ENCODE measurements at regions not wholly inside any gene's neighbourhood (a gene's known extent, or its start where the extent isn't known, plus 50 kb on each side); places are given as distances from the start of the nearest gene placed in this dataset.

DNA sequence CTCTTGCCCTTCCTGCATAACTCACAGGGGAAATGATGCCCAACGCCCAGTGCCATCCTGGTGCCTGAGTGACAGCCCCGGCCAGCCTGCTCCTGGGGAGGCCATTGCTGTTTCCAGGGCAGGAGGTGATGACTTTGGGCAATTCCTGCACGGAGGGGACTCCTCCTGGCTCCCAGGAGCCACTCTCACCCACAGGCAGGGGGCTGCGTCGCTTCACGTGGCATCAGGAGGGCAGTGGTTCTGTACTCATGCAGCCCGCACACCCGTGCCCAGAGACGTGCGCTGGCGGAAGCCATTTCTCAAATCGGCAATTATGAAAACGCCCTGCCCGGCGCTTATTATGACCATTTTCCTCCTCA lies 272.3 kb downstream of the CTTN start:
- H3K9me3 ChIP-seq (ENCODE audit: control insufficient read depth, insufficient read depth, low read depth, low read length), result no peaks in the 10 kb centered on the region

GRCh38 chr11:70671083-70671482 lies 272.8 kb downstream of the CTTN start:
- no peaks in the 10 kb centered on the region for H3K79me2 ChIP-seq (ENCODE audit: control insufficient read depth, insufficient read depth, low read length)

More for the DNA sequence above, 272.3 kb downstream of the CTTN start:
- no peak for TF ChIP-seq EZH2 (IDR thresholded peaks at IDR 0.05; ENCODE audit: low read length, missing control alignments)
- TF ChIP-seq, protein P1, sequence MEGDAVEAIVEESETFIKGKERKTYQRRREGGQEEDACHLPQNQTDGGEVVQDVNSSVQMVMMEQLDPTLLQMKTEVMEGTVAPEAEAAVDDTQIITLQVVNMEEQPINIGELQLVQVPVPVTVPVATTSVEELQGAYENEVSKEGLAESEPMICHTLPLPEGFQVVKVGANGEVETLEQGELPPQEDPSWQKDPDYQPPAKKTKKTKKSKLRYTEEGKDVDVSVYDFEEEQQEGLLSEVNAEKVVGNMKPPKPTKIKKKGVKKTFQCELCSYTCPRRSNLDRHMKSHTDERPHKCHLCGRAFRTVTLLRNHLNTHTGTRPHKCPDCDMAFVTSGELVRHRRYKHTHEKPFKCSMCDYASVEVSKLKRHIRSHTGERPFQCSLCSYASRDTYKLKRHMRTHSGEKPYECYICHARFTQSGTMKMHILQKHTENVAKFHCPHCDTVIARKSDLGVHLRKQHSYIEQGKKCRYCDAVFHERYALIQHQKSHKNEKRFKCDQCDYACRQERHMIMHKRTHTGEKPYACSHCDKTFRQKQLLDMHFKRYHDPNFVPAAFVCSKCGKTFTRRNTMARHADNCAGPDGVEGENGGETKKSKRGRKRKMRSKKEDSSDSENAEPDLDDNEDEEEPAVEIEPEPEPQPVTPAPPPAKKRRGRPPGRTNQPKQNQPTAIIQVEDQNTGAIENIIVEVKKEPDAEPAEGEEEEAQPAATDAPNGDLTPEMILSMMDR (conservative IDR thresholded peaks at IDR 0.05 in 1 of 2, IDR thresholded peaks at IDR 0.05 in 1 of 2; ENCODE audit: low read depth in 1 of 2, low read length in 2 of 2), result no peak
- Histone ChIP-seq H2AFZ (ENCODE audit: low read length) (no peak overlapping the region), H3K36me3 (ENCODE audit: control insufficient read depth, insufficient read depth, low read length) (no peaks in the 10 kb centered on the region), H3K4me1 (ENCODE audit: control insufficient read depth, extremely low read depth, insufficient read depth, low read length) (no peaks in the 10 kb centered on the region), H4K20me1 (ENCODE audit: control insufficient read depth, extremely low read depth, insufficient read depth, low read length) (no peaks in the 10 kb centered on the region), H3K4me3 (replicated peaks in 1 of 4; ENCODE audit: control extremely low read depth in 1 of 4, insufficient read depth in 1 of 4, low read depth in 3 of 4, low read length in 4 of 4) (no peak overlapping the region), H3K27me3 (ENCODE audit: control insufficient read depth, insufficient read depth, low read length) (no peaks in the 10 kb centered on the region), H3K4me2 (ENCODE audit: extremely low read depth, insufficient read depth, low read length) (no peak overlapping the region), H3K79me2 (ENCODE audit: control insufficient read depth, insufficient read depth, low read length) (no peaks in the 10 kb centered on the region), H3K9ac (ENCODE audit: insufficient read depth, low read length) (no peak overlapping the region), H3K27ac (ENCODE audit: insufficient read depth, low read length) (no peak overlapping the region)
- no peak for DNase-seq (ENCODE audit: low read depth in 2 of 2)

GRCh38 chr11:70671611-70672010 lies 273.3 kb downstream of the CTTN start:
- DNase-seq (ENCODE audit: low read depth in 2 of 2), result no peak
- no peak for TF ChIP-seq EZH2 (IDR thresholded peaks at IDR 0.05; ENCODE audit: low read length, missing control alignments)
- TF ChIP-seq, protein P1 (conservative IDR thresholded peaks at IDR 0.05 in 1 of 2, IDR thresholded peaks at IDR 0.05 in 1 of 2; ENCODE audit: low read depth in 1 of 2, low read length in 2 of 2), result no peak

More at GRCh38 chr11:70671083-70671482, 272.8 kb downstream of the CTTN start:
- Histone ChIP-seq H3K9ac (ENCODE audit: insufficient read depth, low read length) (no peak overlapping the region), H3K4me2 (ENCODE audit: extremely low read depth, insufficient read depth, low read length) (no peak overlapping the region), H3K4me1 (ENCODE audit: control insufficient read depth, extremely low read depth, insufficient read depth, low read length) (no peaks in the 10 kb centered on the region), H4K20me1 (ENCODE audit: control insufficient read depth, extremely low read depth, insufficient read depth, low read length) (no peaks in the 10 kb centered on the region), H3K27ac (ENCODE audit: insufficient read depth, low read length) (no peak overlapping the region), H3K27me3 (ENCODE audit: control insufficient read depth, insufficient read depth, low read length) (no peaks in the 10 kb centered on the region), H3K36me3 (ENCODE audit: control insufficient read depth, insufficient read depth, low read length) (no peaks in the 10 kb centered on the region), H2AFZ (ENCODE audit: low read length) (no peak overlapping the region), H3K9me3 (ENCODE audit: control insufficient read depth, insufficient read depth, low read depth, low read length) (no peaks in the 10 kb centered on the region), H3K4me3 (replicated peaks in 1 of 4; ENCODE audit: control extremely low read depth in 1 of 4, insufficient read depth in 1 of 4, low read depth in 3 of 4, low read length in 4 of 4) (no peak overlapping the region)
- TF ChIP-seq, protein P1 (conservative IDR thresholded peaks at IDR 0.05 in 1 of 2, IDR thresholded peaks at IDR 0.05 in 1 of 2; ENCODE audit: low read depth in 1 of 2, low read length in 2 of 2), result no peak
- TF ChIP-seq EZH2 (IDR thresholded peaks at IDR 0.05; ENCODE audit: low read length, missing control alignments), result no peak
- DNase-seq (ENCODE audit: low read depth in 2 of 2), result no peak

More at GRCh38 chr11:70671611-70672010, 273.3 kb downstream of the CTTN start:
- Histone ChIP-seq H3K27ac (ENCODE audit: insufficient read depth, low read length) (no peak overlapping the region), H3K79me2 (ENCODE audit: control insufficient read depth, insufficient read depth, low read length) (no peaks in the 10 kb centered on the region), H3K4me3 (replicated peaks in 1 of 4; ENCODE audit: control extremely low read depth in 1 of 4, insufficient read depth in 1 of 4, low read depth in 3 of 4, low read length in 4 of 4) (no peak overlapping the region), H3K36me3 (ENCODE audit: control insufficient read depth, insufficient read depth, low read length) (no peaks in the 10 kb centered on the region), H2AFZ (ENCODE audit: low read length) (no peak overlapping the region), H3K4me1 (ENCODE audit: control insufficient read depth, extremely low read depth, insufficient read depth, low read length) (no peaks in the 10 kb centered on the region), H4K20me1 (ENCODE audit: control insufficient read depth, extremely low read depth, insufficient read depth, low read length) (no peaks in the 10 kb centered on the region), H3K27me3 (ENCODE audit: control insufficient read depth, insufficient read depth, low read length) (no peaks in the 10 kb centered on the region), H3K9me3 (ENCODE audit: control insufficient read depth, insufficient read depth, low read depth, low read length) (no peaks in the 10 kb centered on the region), H3K9ac (ENCODE audit: insufficient read depth, low read length) (no peak overlapping the region), H3K4me2 (ENCODE audit: extremely low read depth, insufficient read depth, low read length) (no peak overlapping the region)
